Keratinocyte (primary cell): ENCODE measurements at regions not wholly inside any gene's neighbourhood (a gene's known extent, or its start where the extent isn't known, plus 50 kb on each side); places are given as distances from the start of the nearest gene placed in this dataset.
A peak's percentile ranks its signal among the peaks of the same experiment; 100 is the strongest.

Source experiments
- DNase-seq: peaks from one replicate; pipeline ENCODE4 v3.0.0-alpha.2; 2011; ENCODE audit warnings: low read depth, missing footprints, low spot score
- FAIRE-seq: peaks from 2 replicates; lab custom pipeline; 2011; peaks lifted over from hg19 to GRCh38; lab: Jason Lieb, UNC
- H2AFZ ChIP-seq: 2 replicates; pipeline ENCODE4 v1.6.0; 2012; ENCODE audit warnings: low read length, control low read depth, inconsistent platforms; ENCODE audit not compliant: control insufficient read depth
- H3K27ac ChIP-seq: 2 replicates; pipeline ENCODE4 v1.5.1; 2011; ENCODE audit warnings: low read length; ENCODE audit not compliant: control insufficient read depth, insufficient read depth
- H3K27me3 ChIP-seq: 3 replicates; pipeline ENCODE4 v1.6.0; 2011; ENCODE audit warnings: low read length; ENCODE audit not compliant: control insufficient read depth, insufficient read depth; ENCODE audit errors: extremely low read depth
- H3K36me3 ChIP-seq, 2 experiments: 2 replicates in 1 of 2; 3 replicates in 1 of 2; pipeline ENCODE4 v1.5.1; 2011; ENCODE audit warnings: low read length in 2 of 2, mild to moderate bottlenecking in 1 of 2; ENCODE audit not compliant: control insufficient read depth in 2 of 2, insufficient read depth in 2 of 2; ENCODE audit errors: extremely low read depth in 1 of 2
- H3K4me1 ChIP-seq: 3 replicates; pipeline ENCODE4 v1.5.1; 2011; ENCODE audit warnings: low read length; ENCODE audit not compliant: control insufficient read depth, insufficient read depth; ENCODE audit errors: extremely low read depth
- H3K4me2 ChIP-seq: 3 replicates; pipeline ENCODE4 v1.6.0; 2011; ENCODE audit warnings: low read depth, low read length; ENCODE audit not compliant: control insufficient read depth, insufficient read depth; ENCODE audit errors: extremely low read depth
- H3K4me3 ChIP-seq, 3 experiments: fragments of 200-600 bp in 1 of 3; sonication (generic) in 1 of 3; 2 replicates in 2 of 3; 3 replicates in 1 of 3; pipeline ENCODE4 v1.5.1; 2011 to 2016; ENCODE audit warnings: low read length in 3 of 3, mild to moderate bottlenecking in 3 of 3, control low read depth in 2 of 3, inconsistent platforms in 1 of 3, low read depth in 1 of 3, mixed read lengths in 1 of 3, mixed run types in 1 of 3, moderate library complexity in 1 of 3; ENCODE audit not compliant: control insufficient read depth in 2 of 3, insufficient read depth in 2 of 3; ENCODE audit errors: extremely low read depth in 1 of 3
- H3K79me2 ChIP-seq: 2 replicates; pipeline ENCODE4 v1.6.0; 2012; ENCODE audit warnings: low read length; ENCODE audit not compliant: control insufficient read depth, insufficient read depth
- H3K9ac ChIP-seq: 3 replicates; pipeline ENCODE4 v1.6.0; 2011; ENCODE audit warnings: low read length; ENCODE audit not compliant: control insufficient read depth, insufficient read depth; ENCODE audit errors: extremely low read depth
- H3K9me1 ChIP-seq: 3 replicates; pipeline ENCODE4 v1.6.0; 2011; ENCODE audit warnings: low read length; ENCODE audit not compliant: control insufficient read depth, insufficient read depth; ENCODE audit errors: extremely low read depth
- H3K9me3 ChIP-seq: 2 replicates; pipeline ENCODE4 v1.5.1; 2012; ENCODE audit warnings: low read depth, low read length; ENCODE audit not compliant: control insufficient read depth
- H4K20me1 ChIP-seq: 3 replicates; pipeline ENCODE4 v1.6.0; 2011; ENCODE audit warnings: low read length; ENCODE audit not compliant: control insufficient read depth, insufficient read depth; ENCODE audit errors: extremely low read depth
- EZH2 ChIP-seq: IDR thresholded peaks from one replicate; pipeline ENCODE4 v1.6.1; 2012; ENCODE audit warnings: inconsistent platforms, mild to moderate bottlenecking, low read length, moderate library complexity
- dilution Hi-C: fragments of 300-500 bp; cut with MboI; formaldehyde crosslinking; loops from one replicate; pipeline ENCODE4 v1.7.0; 2020; ENCODE audit warnings: low sequenced_read_pairs; ENCODE audit not compliant: extremely low pct_ligation_motif_present
- TF ChIP-seq, protein P1 (sequence below), 3 experiments: IDR thresholded peaks in 1 of 3; conservative IDR thresholded peaks in 1 of 3; optimal IDR thresholded peaks in 1 of 3; 2 replicates in 2 of 3; 3 replicates in 1 of 3; pipeline versions ENCODE3 to v1.5.1; 2011; ENCODE audit warnings: low read length in 3 of 3, mild to moderate bottlenecking in 3 of 3, moderate library complexity in 2 of 3, control low read depth in 1 of 3, inconsistent platforms in 1 of 3; ENCODE audit not compliant: insufficient read depth in 2 of 3; ENCODE audit errors: extremely low read depth in 1 of 3

GRCh38 chr18:46281185-46282176 is 177.3 kb downstream of the HAUS1 start:
- H3K79me2 ChIP-seq: no peaks in the 10 kb centered on the region
- FAIRE-seq: peak; percentile 84
- no peaks in the 10 kb centered on the region for H3K9me3 ChIP-seq
- dilution Hi-C loops: no loop called here
- peaks cover 6% of the 10 kb centered on the region for H3K4me1 ChIP-seq
- no peaks in the 10 kb centered on the region for H3K27me3 ChIP-seq
- H2AFZ ChIP-seq: no peak overlapping the region
- DNase-seq: no peak
- no peaks in the 10 kb centered on the region for H3K9me1 ChIP-seq
- no peaks in the 10 kb centered on the region for H3K36me3 ChIP-seq
- H3K27ac ChIP-seq: no peak overlapping the region
- TF ChIP-seq, protein P1, sequence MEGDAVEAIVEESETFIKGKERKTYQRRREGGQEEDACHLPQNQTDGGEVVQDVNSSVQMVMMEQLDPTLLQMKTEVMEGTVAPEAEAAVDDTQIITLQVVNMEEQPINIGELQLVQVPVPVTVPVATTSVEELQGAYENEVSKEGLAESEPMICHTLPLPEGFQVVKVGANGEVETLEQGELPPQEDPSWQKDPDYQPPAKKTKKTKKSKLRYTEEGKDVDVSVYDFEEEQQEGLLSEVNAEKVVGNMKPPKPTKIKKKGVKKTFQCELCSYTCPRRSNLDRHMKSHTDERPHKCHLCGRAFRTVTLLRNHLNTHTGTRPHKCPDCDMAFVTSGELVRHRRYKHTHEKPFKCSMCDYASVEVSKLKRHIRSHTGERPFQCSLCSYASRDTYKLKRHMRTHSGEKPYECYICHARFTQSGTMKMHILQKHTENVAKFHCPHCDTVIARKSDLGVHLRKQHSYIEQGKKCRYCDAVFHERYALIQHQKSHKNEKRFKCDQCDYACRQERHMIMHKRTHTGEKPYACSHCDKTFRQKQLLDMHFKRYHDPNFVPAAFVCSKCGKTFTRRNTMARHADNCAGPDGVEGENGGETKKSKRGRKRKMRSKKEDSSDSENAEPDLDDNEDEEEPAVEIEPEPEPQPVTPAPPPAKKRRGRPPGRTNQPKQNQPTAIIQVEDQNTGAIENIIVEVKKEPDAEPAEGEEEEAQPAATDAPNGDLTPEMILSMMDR (optimal IDR thresholded peaks at IDR 0.05 in 1 of 3, IDR thresholded peaks at IDR 0.05 in 1 of 3, conservative IDR thresholded peaks at IDR 0.05 in 1 of 3; ENCODE audit: extremely low read depth in 1 of 3, insufficient read depth in 2 of 3, low read length in 3 of 3): peak; percentile 89 to 97 (median 95)
- TF ChIP-seq EZH2: no peak
- H4K20me1 ChIP-seq: peaks cover 3% of the 10 kb centered on the region
- no peak overlapping the region for H3K9ac ChIP-seq
- no peak overlapping the region for H3K4me2 ChIP-seq
- no peak overlapping the region for H3K4me3 ChIP-seq

DNA sequence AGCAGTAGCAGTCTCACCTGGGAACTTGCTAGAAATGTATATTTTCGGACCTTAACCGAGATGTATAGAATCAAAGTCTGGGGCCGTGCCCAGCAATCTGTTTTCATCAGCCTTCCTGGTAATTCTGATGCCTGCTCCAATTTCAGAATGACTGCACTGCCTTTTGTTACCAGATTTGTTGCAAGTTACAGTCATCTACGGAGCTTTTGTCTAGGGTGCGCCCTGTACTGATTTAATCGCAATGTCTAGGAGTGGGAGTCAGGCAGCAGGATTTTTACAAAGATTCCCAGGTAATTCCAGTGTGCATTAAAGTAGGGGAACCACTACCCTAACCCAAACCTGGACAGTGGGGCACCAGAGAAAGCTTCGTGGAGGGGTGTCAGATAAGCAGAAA is 178.0 kb downstream of the HAUS1 start:
- DNase-seq (no peak), FAIRE-seq (no peak)
- TF ChIP-seq, protein P1 (optimal IDR thresholded peaks at IDR 0.05 in 1 of 3, IDR thresholded peaks at IDR 0.05 in 1 of 3, conservative IDR thresholded peaks at IDR 0.05 in 1 of 3; ENCODE audit: extremely low read depth in 1 of 3, insufficient read depth in 2 of 3, low read length in 3 of 3): no peak
- TF ChIP-seq EZH2: no peak
- no peaks in the 10 kb centered on the region for H3K36me3 ChIP-seq
- dilution Hi-C loops: no loop called here
- no peak overlapping the region for H3K4me2 ChIP-seq
- H3K79me2 ChIP-seq: no peaks in the 10 kb centered on the region
- no peaks in the 10 kb centered on the region for H3K9me1 ChIP-seq
- H3K27me3 ChIP-seq: no peaks in the 10 kb centered on the region
- no peaks in the 10 kb centered on the region for H3K9me3 ChIP-seq
- H4K20me1 ChIP-seq: peaks cover 3% of the 10 kb centered on the region
- H3K4me3 ChIP-seq: no peak overlapping the region
- peaks cover 6% of the 10 kb centered on the region for H3K4me1 ChIP-seq
- no peak overlapping the region for H2AFZ ChIP-seq
- H3K9ac ChIP-seq: no peak overlapping the region
- H3K27ac ChIP-seq: no peak overlapping the region
